Liver (tissue), 8 donors: ENCODE measurements at regions not wholly inside any gene's neighbourhood (a gene's known extent, or its start where the extent isn't known, plus 50 kb on each side); places are given as distances from the start of the nearest gene placed in this dataset.

Experiments used
- DNase-seq: peaks from one replicate; pipeline ENCODE4 v3.0.0-alpha.2; 2017; ENCODE audit warnings: low spot score
- H3K27ac ChIP-seq, 2 donors: one replicate each; pipeline ENCODE4 v1.7.0; 2013; ENCODE audit warnings: inconsistent platforms in 2 of 2, low read length in 2 of 2, control low read depth in 1 of 2, low read depth in 1 of 2, mild to moderate bottlenecking in 1 of 2
- H3K27me3 ChIP-seq, 4 donors: one replicate each; pipeline versions ENCODE4 v1.6.1 to v1.7.0; 2013; ENCODE audit warnings: low read length in 3 of 4, inconsistent platforms in 1 of 4, mild to moderate bottlenecking in 1 of 4, moderate library complexity in 1 of 4; ENCODE audit not compliant: control insufficient read depth in 4 of 4, insufficient read depth in 4 of 4
- H3K36me3 ChIP-seq, 4 donors: one replicate each; pipeline versions ENCODE4 v1.6.1 to v1.7.0; 2013; ENCODE audit warnings: low read length in 3 of 4, mild to moderate bottlenecking in 3 of 4, low read depth in 1 of 4, moderate library complexity in 1 of 4; ENCODE audit not compliant: control insufficient read depth in 4 of 4, insufficient read depth in 3 of 4
- H3K4me1 ChIP-seq, 4 donors: one replicate each; pipeline versions ENCODE4 v1.6.1 to v1.7.0; 2013; ENCODE audit warnings: low read length in 3 of 4, mild to moderate bottlenecking in 3 of 4, moderate library complexity in 1 of 4; ENCODE audit not compliant: control insufficient read depth in 4 of 4, insufficient read depth in 4 of 4
- H3K4me3 ChIP-seq, 3 donors: one replicate each; pipeline versions ENCODE4 v1.6.1 to v1.7.0; 2013; ENCODE audit warnings: low read length in 3 of 3, control low read depth in 1 of 3, low read depth in 1 of 3, mild to moderate bottlenecking in 1 of 3
- H3K9ac ChIP-seq, 2 donors: one replicate each; pipeline ENCODE4 v1.7.0; 2013; ENCODE audit warnings: low read length in 2 of 2, mild to moderate bottlenecking in 2 of 2, moderate library complexity in 2 of 2, control low read depth in 1 of 2, low read depth in 1 of 2
- H3K9me3 ChIP-seq, 4 donors: one replicate each; pipeline versions ENCODE4 v1.6.1 to v1.7.0; 2013; ENCODE audit warnings: low read length in 3 of 4; ENCODE audit not compliant: control insufficient read depth in 4 of 4
- ATF3 ChIP-seq: IDR thresholded peaks from 2 replicates; pipeline ENCODE4 v1.6.1; 2016; ENCODE audit warnings: antibody characterized with exemption
- CTCF ChIP-seq: fragments of 150-350 bp; IDR thresholded peaks from 2 replicates; pipeline ENCODE4 v1.5.1; 2017; ENCODE audit warnings: improper control_type of control experiment, low read depth, low read length; ENCODE audit not compliant: missing input control
- EGR1 ChIP-seq, 2 donors: IDR thresholded peaks; 2 replicates each; pipeline ENCODE4 v1.6.1; 2016 to 2018; ENCODE audit warnings: antibody characterized with exemption in 2 of 2, low read depth in 2 of 2
- FOXA1 ChIP-seq: IDR thresholded peaks from 2 replicates; pipeline ENCODE4 v1.6.1; 2016; ENCODE audit warnings: antibody characterized with exemption
- FOXA2 ChIP-seq: IDR thresholded peaks from 2 replicates; pipeline ENCODE4 v1.6.1; 2016; ENCODE audit warnings: antibody characterized with exemption
- GABPA ChIP-seq, 2 donors: IDR thresholded peaks in 1 of 2; conservative IDR thresholded peaks in 1 of 2; 2 replicates each; pipeline ENCODE4 v1.6.1; 2016; ENCODE audit warnings: antibody characterized with exemption in 2 of 2, mild to moderate bottlenecking in 1 of 2, moderate library complexity in 1 of 2
- HNF4A ChIP-seq, 2 donors: conservative IDR thresholded peaks; 2 replicates each; pipeline ENCODE4 v1.6.1; 2016; ENCODE audit warnings: antibody characterized with exemption in 2 of 2, mild to moderate bottlenecking in 2 of 2
- HNF4G ChIP-seq: IDR thresholded peaks from 2 replicates; pipeline ENCODE4 v1.6.1; 2016; ENCODE audit warnings: antibody characterized with exemption
- JUND ChIP-seq, 2 donors: IDR thresholded peaks; 2 replicates each; pipeline ENCODE4 v1.6.1; 2016; ENCODE audit warnings: antibody characterized with exemption in 2 of 2
- MAX ChIP-seq: IDR thresholded peaks from 2 replicates; pipeline ENCODE4 v1.6.1; 2016; ENCODE audit warnings: antibody characterized with exemption
- NR2F2 ChIP-seq: IDR thresholded peaks from 2 replicates; pipeline ENCODE4 v1.6.1; 2016; ENCODE audit warnings: antibody characterized with exemption
- RAD21 ChIP-seq, 2 donors: IDR thresholded peaks; 2 replicates each; pipeline ENCODE4 v1.6.1; 2016; ENCODE audit warnings: antibody characterized with exemption in 2 of 2, mild to moderate bottlenecking in 2 of 2
- REST ChIP-seq: IDR thresholded peaks from 2 replicates; pipeline ENCODE4 v1.6.1; 2016; ENCODE audit warnings: antibody characterized with exemption, mild to moderate bottlenecking
- RXRA ChIP-seq, 2 donors: IDR thresholded peaks; 2 replicates each; pipeline ENCODE4 v1.6.1; 2017 to 2018; ENCODE audit warnings: antibody characterized with exemption in 2 of 2, mild to moderate bottlenecking in 1 of 2
- SP1 ChIP-seq: IDR thresholded peaks from 2 replicates; pipeline ENCODE4 v1.6.1; 2018; ENCODE audit warnings: antibody characterized with exemption, mild to moderate bottlenecking
- YY1 ChIP-seq: IDR thresholded peaks from 2 replicates; pipeline ENCODE4 v1.6.1; 2016; ENCODE audit warnings: antibody characterized with exemption, mild to moderate bottlenecking
- ZBTB33 ChIP-seq: IDR thresholded peaks from 2 replicates; pipeline ENCODE4 v1.6.1; 2016; ENCODE audit warnings: antibody characterized with exemption
- WGBS: extraction: QIAGEN DNeasy Blood & Tissue Kit; methylation state at CpG from one replicate; pipeline ENCODE4 v1.1.7; 2013; 5-methylcytosine and 5-hydroxymethylcytosine counted together
- donor health status: healthy.
- donor health status: healthy.
- donor health status: healthy.
- donor health status: healthy.
- donor health status: healthy.

GRCh38 chr15:59817834-59818233 is 128.7 kb upstream of the BNIP2 start:
- Histone ChIP-seq H3K4me1 (no peaks in the 10 kb centered on the region), H3K9ac (no peak overlapping the region), H3K36me3 (no peaks in the 10 kb centered on the region), H3K9me3 (no peaks in the 10 kb centered on the region), H3K27ac (no peak overlapping the region), H3K4me3 (no peak overlapping the region), H3K27me3 (peaks cover 0 to 5% (median 2%) of the 10 kb centered on the region in 4 donors)
- 59% methylated on average over 5 of the region's 5 CpGs for WGBS
- TF ChIP-seq HNF4G, result no peak
- TF ChIP-seq FOXA1, result no peak
- TF ChIP-seq ATF3, result no peak
- TF ChIP-seq SP1, result no peak
- TF ChIP-seq RXRA (IDR thresholded peaks at IDR 0.05), result no peak
- no peak for TF ChIP-seq REST
- no peak for TF ChIP-seq MAX
- no peak for TF ChIP-seq RAD21 (IDR thresholded peaks at IDR 0.05)
- no peak for TF ChIP-seq EGR1 (IDR thresholded peaks at IDR 0.05; ENCODE audit: low read depth in 2 of 2)
- no peak for TF ChIP-seq GABPA (IDR thresholded peaks at IDR 0.05 in 1 of 2, conservative IDR thresholded peaks at IDR 0.05 in 1 of 2)
- no peak for TF ChIP-seq HNF4A (conservative IDR thresholded peaks at IDR 0.05)
- TF ChIP-seq JUND (IDR thresholded peaks at IDR 0.05), result no peak
- DNase-seq, result no peak

- Histone ChIP-seq H3K27me3 (peaks cover 0 to 5% (median 2%) of the 10 kb centered on the region in 4 donors), H3K4me3 (no peak overlapping the region), H3K27ac (no peak overlapping the region), H3K36me3 (no peaks in the 10 kb centered on the region), H3K4me1 (no peaks in the 10 kb centered on the region), H3K9ac (no peak overlapping the region), H3K9me3 (no peaks in the 10 kb centered on the region)
- 75% methylated on average over 1 of the region's 1 CpG for WGBS
- TF ChIP-seq EGR1 (IDR thresholded peaks at IDR 0.05; ENCODE audit: low read depth in 2 of 2), result no peak
- TF ChIP-seq YY1, result no peak
- no peak for TF ChIP-seq CTCF
- no peak for TF ChIP-seq GABPA (IDR thresholded peaks at IDR 0.05 in 1 of 2, conservative IDR thresholded peaks at IDR 0.05 in 1 of 2)
- TF ChIP-seq NR2F2, result no peak
- no peak for TF ChIP-seq JUND (IDR thresholded peaks at IDR 0.05)
- TF ChIP-seq SP1, result no peak
- no peak for TF ChIP-seq ATF3
- no peak for TF ChIP-seq ZBTB33
- TF ChIP-seq RAD21 (IDR thresholded peaks at IDR 0.05), result no peak
- no peak for TF ChIP-seq HNF4G
- no peak for TF ChIP-seq MAX
- no peak for TF ChIP-seq FOXA1
- no peak for TF ChIP-seq REST
- no peak for TF ChIP-seq FOXA2
- no peak for TF ChIP-seq RXRA (IDR thresholded peaks at IDR 0.05)
- TF ChIP-seq HNF4A (conservative IDR thresholded peaks at IDR 0.05), result no peak
- DNase-seq, result no peak
These were observed 127.9 kb upstream of the BNIP2 start for GRCh38 chr15:59817053-59817452.
